H54 (cell line): ENCODE measurements at regions not wholly inside any gene's neighbourhood (a gene's known extent, or its start where the extent isn't known, plus 50 kb on each side); places are given as distances from the start of the nearest gene placed in this dataset.
A peak's percentile ranks its signal among the peaks of the same experiment; 100 is the strongest.

Experiments
- DNase-seq: peaks from one replicate; pipeline ENCODE4 v3.0.0; 2011; ENCODE audit warnings: low spot score, mixed read lengths; ENCODE audit not compliant: insufficient read length
- FAIRE-seq: peaks from 3 replicates; lab custom pipeline; 2011; peaks lifted over from hg19 to GRCh38; lab: Jason Lieb, UNC
- POLR2A ChIP-seq: IDR thresholded peaks from 2 replicates; pipeline ENCODE4 v1.6.1; 2011; ENCODE audit warnings: low read depth, mild to moderate bottlenecking, low read length

DNA sequence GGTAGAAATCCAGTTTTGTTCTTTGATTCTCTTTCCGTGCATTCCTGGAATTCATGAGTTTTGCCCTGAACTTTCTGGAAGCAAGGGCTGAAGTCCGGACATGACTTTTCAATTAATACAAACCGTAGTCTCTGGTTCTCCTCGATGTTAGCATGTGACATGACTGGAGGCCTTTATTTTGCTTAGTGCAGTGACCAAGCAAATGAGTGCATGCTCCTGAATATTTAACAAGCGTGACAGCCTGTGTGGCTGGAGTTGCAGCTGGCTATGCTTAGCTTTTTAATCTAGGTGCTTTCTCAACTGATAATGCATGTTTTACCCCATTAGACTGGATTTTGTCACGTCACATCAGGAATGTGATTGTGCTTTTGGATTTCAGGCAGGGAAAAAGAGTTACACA is 302.1 kb downstream of the MAP2K6 start:
- DNase-seq (no peak), FAIRE-seq (no peak)
- no peak for TF ChIP-seq POLR2A

DNA sequence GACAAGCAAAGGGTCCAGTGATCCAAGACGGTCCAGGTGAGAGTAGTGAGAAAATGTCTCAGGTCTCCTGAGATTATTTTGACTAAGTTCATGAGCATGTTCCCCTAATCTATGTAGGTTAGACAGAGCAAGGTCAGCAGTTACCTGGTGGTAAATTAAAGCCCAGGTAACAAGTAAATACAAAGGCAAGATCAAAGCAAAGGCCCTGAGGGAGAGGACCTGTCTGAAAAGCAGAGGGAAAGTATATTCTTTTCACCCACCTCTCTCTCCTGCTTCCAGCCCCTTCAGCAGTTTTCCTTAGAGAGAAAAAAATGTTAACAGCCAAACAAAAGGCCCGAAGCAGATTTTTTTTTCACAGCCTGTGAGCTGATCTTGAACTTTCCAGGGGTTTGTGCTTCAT is 302.7 kb downstream of the MAP2K6 start:
- DNase-seq (no peak), FAIRE-seq (no peak)
- no peak for TF ChIP-seq POLR2A

DNA sequence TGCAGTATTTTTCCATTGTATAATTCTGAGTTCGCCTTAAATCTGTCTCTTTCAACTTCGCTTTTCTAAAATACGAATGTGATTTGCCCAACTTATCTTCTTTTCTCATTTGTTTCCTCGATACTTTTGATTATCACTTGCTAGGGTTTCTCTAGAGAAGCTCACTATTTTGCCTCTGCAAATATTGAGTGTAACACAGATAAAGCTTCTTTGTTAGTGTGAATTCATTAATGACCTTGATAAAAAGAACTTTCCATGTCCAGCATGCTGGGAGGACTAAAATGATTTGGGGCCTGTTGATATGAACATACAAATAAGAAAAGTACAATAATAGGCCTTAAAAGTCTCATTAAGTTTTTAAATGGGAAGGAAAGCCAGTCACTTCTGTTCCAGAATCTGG is 303.3 kb downstream of the MAP2K6 start:
- TF ChIP-seq POLR2A, result no peak
- no peak for DNase-seq
- FAIRE-seq, result no peak

DNA sequence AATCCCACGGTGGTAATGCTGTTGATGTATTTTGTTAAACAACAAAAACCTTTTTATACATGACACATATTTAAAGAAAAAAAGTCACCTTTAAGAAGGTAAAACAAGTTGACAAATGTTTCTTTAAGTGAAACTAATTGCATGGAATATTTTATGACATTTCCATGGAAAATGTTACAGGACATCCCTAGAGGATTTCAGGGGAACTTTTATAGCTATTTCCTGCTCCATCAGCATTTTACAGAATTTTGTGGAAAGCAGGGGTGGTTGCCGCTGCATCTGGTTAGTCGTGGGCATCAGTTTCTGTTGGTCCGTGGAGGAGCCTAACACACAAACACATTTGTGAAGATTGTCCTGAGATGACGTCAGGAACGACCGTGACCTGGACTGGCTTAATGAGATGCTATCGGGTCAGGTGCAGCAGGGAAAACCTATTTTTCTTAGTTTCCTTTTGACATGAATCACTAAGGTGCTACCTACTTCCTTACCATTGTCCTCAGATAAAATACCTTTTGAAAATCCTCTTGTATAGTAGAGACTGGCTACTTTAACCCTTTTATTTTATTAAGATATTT is 305.1 kb downstream of the MAP2K6 start:
- TF ChIP-seq POLR2A, result no peak
- DNase-seq (no peak), FAIRE-seq (no peak)

DNA sequence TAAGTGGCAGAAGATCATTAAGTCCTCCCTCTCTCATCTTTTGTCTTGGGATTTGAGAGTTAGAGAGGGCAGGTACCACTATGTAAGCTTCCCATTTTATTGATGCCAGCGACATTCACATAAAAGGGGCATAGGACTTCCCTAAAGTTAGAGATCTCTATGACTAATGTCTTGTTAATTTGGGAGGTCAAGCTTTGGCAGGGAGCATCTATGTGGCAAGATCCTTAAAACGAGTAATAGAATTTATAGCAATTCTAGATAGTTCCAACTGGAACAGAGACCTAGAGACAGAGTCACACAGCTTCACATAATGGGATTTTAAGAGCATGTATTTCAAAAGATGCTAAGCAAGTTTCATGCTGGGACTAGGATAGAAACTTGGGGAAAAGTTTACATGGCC is 308.0 kb downstream of the MAP2K6 start:
- TF ChIP-seq POLR2A, result no peak
- no peak for FAIRE-seq

GRCh38 chr17:69723316-69723715 is 308.8 kb downstream of the MAP2K6 start:
- DNase-seq, result no peak
- FAIRE-seq, result no peak
- no peak for TF ChIP-seq POLR2A

More for the DNA sequence above, 308.0 kb downstream of the MAP2K6 start:
- no peak for DNase-seq

- FAIRE-seq (peak; percentile 83), DNase-seq (no peak)
- no peak for TF ChIP-seq POLR2A
Observed at GRCh38 chr17:69723741-69724140, 309.2 kb downstream of the MAP2K6 start.

DNA sequence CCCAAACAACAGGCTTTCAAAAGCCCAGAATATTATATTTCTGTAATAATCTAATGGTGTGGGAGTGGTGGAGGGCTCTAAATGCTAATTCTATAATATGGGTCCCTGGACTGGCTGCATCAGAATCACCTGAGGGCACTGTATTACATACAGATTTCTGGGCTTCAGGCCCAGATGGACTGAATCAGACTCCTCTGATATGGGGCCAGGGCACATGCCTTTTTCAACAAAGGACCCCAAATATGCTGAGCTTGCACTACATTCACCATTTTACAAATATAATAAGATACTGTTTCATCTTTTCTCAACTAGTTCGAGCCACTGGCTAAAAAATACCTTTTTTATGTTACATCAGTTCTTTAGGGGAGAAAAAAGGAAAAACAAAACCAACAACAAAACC is 309.7 kb downstream of the MAP2K6 start:
- DNase-seq (no peak), FAIRE-seq (no peak)
- TF ChIP-seq POLR2A, result no peak

DNA sequence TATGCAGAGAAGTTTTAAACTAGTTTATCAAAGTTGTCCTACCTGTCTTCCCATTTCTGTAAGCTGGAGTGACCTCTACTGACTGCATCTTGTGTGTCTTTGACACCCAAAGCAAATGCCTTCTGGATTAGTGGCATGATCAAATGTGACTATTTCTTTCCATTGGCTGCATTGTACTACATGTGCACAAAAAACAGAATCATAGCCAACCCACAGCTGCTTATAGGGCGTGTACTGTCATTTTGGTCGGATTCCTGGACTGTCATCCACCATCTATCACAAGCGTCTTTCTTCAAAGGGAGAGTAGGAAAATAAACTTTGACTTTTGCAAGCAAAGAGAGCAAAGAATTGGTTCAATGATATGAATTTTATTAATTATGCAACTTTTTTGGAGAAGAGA is 310.6 kb downstream of the MAP2K6 start:
- DNase-seq, result no peak
- FAIRE-seq, result no peak
- no peak for TF ChIP-seq POLR2A

DNA sequence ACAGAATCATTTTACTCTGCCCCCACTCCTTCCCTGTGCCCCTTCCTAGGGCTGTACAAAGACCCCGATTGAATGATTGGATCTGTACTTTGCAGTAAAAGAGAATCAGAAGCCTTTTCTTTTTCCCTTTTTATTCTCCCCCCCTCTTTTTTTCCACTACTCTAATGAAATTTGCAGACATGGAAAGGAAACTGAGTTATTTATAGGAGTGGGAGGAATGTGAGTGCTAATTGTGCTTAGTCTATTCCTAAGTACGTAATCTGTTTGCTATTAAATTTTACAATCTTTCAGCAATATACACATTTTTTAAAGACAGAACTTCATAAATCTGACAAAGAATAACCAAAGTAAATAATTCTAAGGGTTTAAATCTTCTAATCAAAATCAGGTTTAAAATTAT is 314.3 kb downstream of the MAP2K6 start:
- TF ChIP-seq POLR2A, result no peak
- no peak for DNase-seq
- FAIRE-seq, result no peak

- no peak for TF ChIP-seq POLR2A
- DNase-seq, result peak; percentile 12
- peak; percentile 94 for FAIRE-seq
Observed at GRCh38 chr17:69729944-69730343, 315.4 kb downstream of the MAP2K6 start.

DNA sequence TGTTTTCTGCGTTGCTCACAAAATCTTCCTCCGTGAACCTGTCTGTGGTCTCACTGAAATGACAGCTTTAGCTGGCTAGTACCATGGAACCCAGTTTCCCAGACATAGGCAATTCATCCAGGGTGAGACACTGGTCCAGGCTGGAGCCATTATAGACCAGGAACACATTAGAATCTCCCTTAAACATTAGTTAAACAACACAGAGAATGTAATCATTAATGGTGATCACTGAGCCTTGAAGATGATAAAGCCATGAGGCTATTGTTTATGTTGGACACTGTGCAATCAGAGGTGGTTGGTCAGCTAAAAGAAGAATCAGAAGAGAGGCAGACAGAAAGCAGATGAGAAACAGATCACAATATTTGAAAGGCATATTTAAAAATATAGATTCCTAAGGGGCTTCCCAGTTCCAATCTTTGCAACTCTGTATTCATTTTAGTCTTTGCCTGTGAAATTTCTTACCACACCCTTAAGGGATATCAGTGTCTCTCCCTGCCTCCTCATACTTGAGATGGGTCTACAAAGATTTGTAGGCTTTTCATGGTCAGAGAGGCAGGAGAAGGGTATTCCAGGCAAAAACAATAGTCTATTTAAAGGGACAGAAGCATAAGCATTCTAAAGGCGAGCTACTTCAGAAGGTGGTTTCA is 317.9 kb downstream of the MAP2K6 start:
- DNase-seq (no peak), FAIRE-seq (no peak)

DNA sequence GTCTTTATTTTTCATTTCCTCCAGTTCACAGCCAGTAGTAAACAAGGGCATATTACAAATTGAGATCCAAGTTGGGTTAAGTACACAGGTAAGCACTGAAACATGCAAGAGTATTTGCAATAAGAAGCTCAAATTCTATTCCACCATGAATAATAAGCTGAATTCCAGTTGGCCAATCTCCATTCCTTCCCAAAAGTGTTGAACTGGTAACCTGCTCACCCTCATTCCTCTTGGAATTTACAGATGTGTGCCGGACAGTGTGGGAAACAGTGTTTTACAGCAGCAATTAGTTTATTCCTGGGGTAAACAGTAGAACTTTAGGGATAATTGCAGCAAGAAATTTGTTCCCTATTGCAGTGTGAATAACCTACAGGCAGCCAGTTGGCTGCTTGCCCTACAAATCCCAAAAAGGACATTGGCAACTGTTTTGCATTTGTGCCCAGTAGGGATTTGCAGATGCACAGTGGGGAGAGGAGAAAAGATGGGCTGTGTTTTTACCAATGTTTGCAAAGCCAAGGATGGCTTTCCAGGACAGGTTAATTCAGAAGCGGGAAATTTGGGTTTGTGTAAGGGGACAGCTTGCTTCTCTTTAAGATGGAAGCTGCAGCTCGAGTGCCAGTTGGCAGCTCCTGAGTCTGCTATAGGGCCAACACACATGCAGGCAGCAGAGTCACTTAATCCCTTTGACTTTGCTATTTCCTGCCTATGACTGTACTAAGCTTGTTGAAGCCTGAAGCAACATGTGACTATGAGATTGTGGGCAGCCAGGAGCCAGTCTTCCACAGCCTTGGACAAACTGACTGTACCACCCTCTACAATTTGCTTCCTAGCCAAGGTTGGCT is 318.9 kb downstream of the MAP2K6 start:
- TF ChIP-seq POLR2A, result no peak
- DNase-seq (peak; percentile 45), FAIRE-seq (peak; percentile 100)

More for the DNA sequence above, 317.9 kb downstream of the MAP2K6 start:
- TF ChIP-seq POLR2A, result no peak

DNA sequence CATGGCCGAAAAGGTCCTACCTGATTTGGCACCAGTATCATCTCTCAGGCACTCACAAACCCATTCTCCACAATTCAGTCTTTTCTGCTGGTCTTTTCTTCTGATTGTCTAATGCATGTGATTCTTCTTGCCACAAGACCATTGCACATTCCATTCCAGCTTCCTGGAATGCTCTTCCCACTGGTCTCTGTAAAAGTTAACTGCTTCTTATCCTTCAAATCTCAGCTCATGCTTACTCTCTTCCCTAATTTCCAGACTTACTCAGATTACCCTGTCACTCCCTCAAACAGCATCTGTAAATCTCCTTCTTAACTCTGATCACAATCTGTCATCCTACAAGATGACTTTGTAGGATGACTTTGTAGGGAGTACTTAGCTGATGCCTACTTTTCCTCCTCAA is 320.2 kb downstream of the MAP2K6 start:
- TF ChIP-seq POLR2A, result no peak
- no peak for DNase-seq
- peak; percentile 85 for FAIRE-seq
